ENCODE measurements at regions not wholly inside any gene's neighbourhood (a gene's known extent, or its start where the extent isn't known, plus 50 kb on each side); places are given as distances from the start of the nearest gene placed in this dataset.
"Not testable (repeated sequence)": the region's sequence is repeated elsewhere in the genome, so short reads cannot be mapped to it uniquely, and the experiment has no call there.

- Mint-ChIP-seq H3K4me3 (no peak overlapping the region), H3K9me3 (peaks cover 19% of the 10 kb centered on the region), H3K27me3 (ENCODE audit: insufficient read depth) (no peaks in the 10 kb centered on the region), H3K27ac (no peak overlapping the region), H3K4me1 (peaks cover 1% of the 10 kb centered on the region), H3K36me3 (ENCODE audit: low read depth) (no peaks in the 10 kb centered on the region)
- H3K36me3 ChIP-seq (ENCODE audit: control insufficient read depth, insufficient read depth, low read length): no peaks in the 10 kb centered on the region
- 91 to 96% methylated on average over 5 to 9 of the region's 9 CpGs for WGBS, 2 experiments (ENCODE audit: insufficient coverage in 1 of 2, insufficient read length in 1 of 2)
- H3K4me1 ChIP-seq (ENCODE audit: control insufficient read depth, insufficient read depth, low read length): no peaks in the 10 kb centered on the region
- no peak for DNase-seq
- no peak overlapping the region for H3K27ac ChIP-seq (ENCODE audit: low read depth, low read length)
- no peak overlapping the region for H3K4me3 ChIP-seq (ENCODE audit: low read length)
- no peaks in the 10 kb centered on the region for H3K27me3 ChIP-seq (ENCODE audit: control insufficient read depth, insufficient read depth, low read length, poor library complexity, severe bottlenecking)
- no peak overlapping the region for H3K9ac ChIP-seq (ENCODE audit: extremely low read depth, low read length, poor library complexity, severe bottlenecking)
- no peak for TF ChIP-seq CTCF (conservative IDR thresholded peaks at IDR 0.05)
- peaks cover 9% of the 10 kb centered on the region for H3K9me3 ChIP-seq (ENCODE audit: control insufficient read depth, low read length)
Observed at GRCh38 chr6:151180330-151181048, 59.3 kb upstream of the AKAP12 start.

DNA sequence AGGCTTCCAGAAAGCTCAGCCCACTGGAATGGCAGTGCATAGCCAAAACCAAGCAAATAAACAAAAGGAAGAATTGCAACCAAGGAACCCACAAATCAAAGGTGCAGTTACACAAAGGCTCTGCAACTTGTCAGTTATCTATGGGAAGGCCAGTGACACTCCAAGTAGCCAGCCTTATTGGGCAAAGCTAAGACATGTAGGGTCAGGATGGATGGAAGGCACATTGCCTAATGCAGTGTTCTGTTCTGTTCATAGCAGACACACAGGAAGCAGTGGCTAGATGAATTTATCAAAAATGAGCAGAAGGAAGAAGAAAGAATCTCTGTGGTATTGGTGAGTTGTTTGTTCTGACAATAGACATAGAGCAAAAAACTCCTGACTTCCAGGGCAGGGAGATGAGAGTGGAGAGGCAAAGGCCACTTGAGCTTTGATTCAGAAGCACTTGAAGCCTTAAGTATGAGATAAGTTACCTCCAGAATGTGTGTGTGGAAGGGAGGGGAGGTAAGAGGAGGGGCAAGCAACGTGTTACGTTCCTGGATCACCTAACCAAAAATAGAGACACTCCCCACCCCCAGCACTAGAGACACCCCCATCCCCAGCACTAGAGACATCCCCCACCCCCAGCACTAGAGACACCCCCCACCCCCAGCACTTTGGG is 57.9 kb upstream of the AKAP12 start:
- no peaks in the 10 kb centered on the region for H3K36me3 Mint-ChIP-seq (ENCODE audit: low read depth)
- Histone ChIP-seq H3K9me3 (ENCODE audit: control insufficient read depth, low read length) (peaks cover 9% of the 10 kb centered on the region), H3K4me3 (ENCODE audit: low read length) (no peak overlapping the region), H3K9ac (ENCODE audit: extremely low read depth, low read length, poor library complexity, severe bottlenecking) (no peak overlapping the region), H3K4me1 (ENCODE audit: control insufficient read depth, insufficient read depth, low read length) (no peaks in the 10 kb centered on the region), H3K27me3 (ENCODE audit: control insufficient read depth, insufficient read depth, low read length, poor library complexity, severe bottlenecking) (no peaks in the 10 kb centered on the region), H3K27ac (ENCODE audit: low read depth, low read length) (no peak overlapping the region), H3K36me3 (ENCODE audit: control insufficient read depth, insufficient read depth, low read length) (no peaks in the 10 kb centered on the region)
- H3K27me3 Mint-ChIP-seq (ENCODE audit: insufficient read depth): no peaks in the 10 kb centered on the region
- no peak for TF ChIP-seq CTCF (conservative IDR thresholded peaks at IDR 0.05)
- H3K4me1 Mint-ChIP-seq: peaks cover 1% of the 10 kb centered on the region
- H3K9me3 Mint-ChIP-seq: peaks cover 19% of the 10 kb centered on the region
- no peak overlapping the region for H3K27ac Mint-ChIP-seq
- H3K4me3 Mint-ChIP-seq: no peak overlapping the region
- DNase-seq: no peak
- 100% methylated on average over 1 of the region's 2 CpGs; no CpG with 5 or more reads in 1 of the 2 experiments for WGBS, 2 experiments (ENCODE audit: insufficient coverage in 1 of 2, insufficient read length in 1 of 2)

GRCh38 chr6:151182958-151183357 is 56.8 kb upstream of the AKAP12 start:
- peaks cover 19% of the 10 kb centered on the region for H3K9me3 Mint-ChIP-seq
- 89 to 93% methylated on average over 3 to 6 of the region's 6 CpGs for WGBS, 2 experiments (ENCODE audit: insufficient coverage in 1 of 2, insufficient read length in 1 of 2)
- H3K9ac ChIP-seq (ENCODE audit: extremely low read depth, low read length, poor library complexity, severe bottlenecking); H3K4me1 Mint-ChIP-seq; H3K4me3 ChIP-seq (ENCODE audit: low read length); H3K9me3 ChIP-seq (ENCODE audit: control insufficient read depth, low read length); H3K36me3 ChIP-seq (ENCODE audit: control insufficient read depth, insufficient read depth, low read length); H3K4me1 ChIP-seq (ENCODE audit: control insufficient read depth, insufficient read depth, low read length); DNase-seq; H3K4me3 Mint-ChIP-seq; H3K27me3 ChIP-seq (ENCODE audit: control insufficient read depth, insufficient read depth, low read length, poor library complexity, severe bottlenecking); H3K27ac Mint-ChIP-seq; H3K27me3 Mint-ChIP-seq (ENCODE audit: insufficient read depth); H3K27ac ChIP-seq (ENCODE audit: low read depth, low read length); H3K36me3 Mint-ChIP-seq (ENCODE audit: low read depth): not testable (repeated sequence)

All from endodermal cell (in vitro differentiated cells).